Activated CD4-positive, alpha-beta T cell treated with anti-CD3 and anti-CD28 coated beads, Interleukin-2, amount 50 U/mL, for 24 hours (primary cell): ENCODE measurements at regions not wholly inside any gene's neighbourhood (a gene's known extent, or its start where the extent isn't known, plus 50 kb on each side); places are given as distances from the start of the nearest gene placed in this dataset.

Experiments
- DNase-seq, 2 donors: peaks; one replicate each; pipeline ENCODE4 v3.0.0-alpha.2; 2020; ENCODE audit warnings: low read depth in 1 of 2, low spot score in 1 of 2

DNA sequence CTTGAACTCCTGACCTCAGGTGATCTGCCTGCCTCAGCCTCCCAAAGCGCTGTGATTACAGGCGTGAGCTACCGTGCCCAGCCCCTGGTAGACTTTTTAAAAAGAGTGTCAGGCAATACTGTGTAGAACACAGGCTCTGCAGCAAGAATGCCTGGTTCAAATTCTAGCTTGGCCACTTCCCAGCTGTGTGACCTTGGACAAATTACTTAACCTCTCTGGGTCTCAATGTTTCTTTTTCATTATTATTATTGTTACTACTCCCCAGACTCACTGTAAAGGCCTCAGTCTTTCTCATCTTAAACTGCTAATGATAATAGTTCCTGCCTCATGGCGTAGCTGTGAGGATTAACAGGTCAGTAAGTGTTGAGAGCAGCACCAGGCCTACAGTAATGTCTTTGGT, 114.3 kb downstream of the LITAF start:
- DNase-seq: no peak

DNA sequence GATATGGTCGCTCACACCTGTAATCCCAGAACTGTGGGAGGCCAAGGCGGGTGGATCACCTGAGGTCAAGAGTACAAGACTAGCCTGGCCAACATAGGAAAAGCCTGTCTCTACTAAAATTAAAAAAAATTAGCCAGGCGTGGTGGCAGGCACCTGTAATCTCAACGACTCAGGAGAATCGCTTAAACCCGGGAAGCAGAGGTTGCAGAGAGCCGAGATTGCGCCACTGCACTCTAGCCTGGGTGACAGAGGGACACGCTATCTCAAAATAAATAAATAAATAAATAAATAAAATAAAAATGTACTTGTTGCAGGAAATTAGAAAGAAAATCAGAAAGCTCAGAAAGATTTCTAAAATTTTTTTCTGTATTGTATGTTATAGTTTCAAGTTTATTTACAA, 113.9 kb downstream of the LITAF start:
- no peak for DNase-seq

DNA sequence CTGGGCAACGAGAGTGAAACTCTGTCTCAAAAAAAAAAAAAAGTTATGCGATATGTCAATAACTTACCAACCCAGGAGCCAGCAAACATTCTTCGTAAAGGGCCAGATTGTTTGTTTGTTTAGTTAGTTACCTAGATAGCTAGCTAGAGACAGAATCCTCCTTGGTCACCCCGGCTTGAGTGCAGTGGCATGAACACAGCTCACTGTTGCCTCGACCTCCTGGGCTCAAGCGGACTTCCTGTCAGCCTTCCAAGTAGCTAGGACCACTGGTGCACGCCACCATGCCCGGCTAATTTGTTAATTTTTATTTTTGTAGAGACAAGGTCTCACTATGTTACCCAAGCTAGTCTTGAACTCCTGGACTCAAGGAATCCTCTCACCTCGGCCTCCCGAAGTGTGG, 113.0 kb downstream of the LITAF start:
- DNase-seq: no peak

DNA sequence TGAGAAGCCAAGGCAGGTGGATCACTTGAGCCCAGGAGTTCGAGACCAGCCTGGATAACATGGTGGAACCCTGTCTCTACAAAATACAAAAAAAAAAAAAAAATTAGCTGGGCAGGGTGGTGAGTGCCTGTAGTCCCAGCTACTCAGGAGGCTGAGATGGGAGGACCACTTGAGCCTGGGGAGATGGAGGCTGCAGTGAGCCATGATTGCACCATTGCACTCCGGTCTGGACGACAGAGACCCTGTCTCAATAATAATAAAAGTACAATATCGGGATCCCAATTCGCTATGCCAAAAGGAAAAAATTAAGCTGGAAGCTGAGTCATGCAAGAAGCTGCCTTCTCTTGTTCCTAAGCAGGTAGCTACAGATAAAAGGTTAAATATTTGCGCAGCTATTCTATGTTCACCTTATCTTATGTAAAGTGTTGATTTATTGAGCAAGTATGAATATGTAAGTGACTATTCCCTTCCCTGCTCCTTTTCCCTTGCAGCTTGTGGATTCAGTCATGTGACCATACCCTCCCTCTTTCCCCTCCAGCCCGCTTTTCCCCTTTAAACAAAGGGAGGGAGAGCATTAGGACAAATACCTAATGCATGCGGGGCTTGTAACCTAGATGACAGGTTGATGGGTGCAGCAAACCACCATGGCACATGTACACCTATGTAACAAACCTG, 112.0 kb downstream of the LITAF start:
- DNase-seq: no peak

DNA sequence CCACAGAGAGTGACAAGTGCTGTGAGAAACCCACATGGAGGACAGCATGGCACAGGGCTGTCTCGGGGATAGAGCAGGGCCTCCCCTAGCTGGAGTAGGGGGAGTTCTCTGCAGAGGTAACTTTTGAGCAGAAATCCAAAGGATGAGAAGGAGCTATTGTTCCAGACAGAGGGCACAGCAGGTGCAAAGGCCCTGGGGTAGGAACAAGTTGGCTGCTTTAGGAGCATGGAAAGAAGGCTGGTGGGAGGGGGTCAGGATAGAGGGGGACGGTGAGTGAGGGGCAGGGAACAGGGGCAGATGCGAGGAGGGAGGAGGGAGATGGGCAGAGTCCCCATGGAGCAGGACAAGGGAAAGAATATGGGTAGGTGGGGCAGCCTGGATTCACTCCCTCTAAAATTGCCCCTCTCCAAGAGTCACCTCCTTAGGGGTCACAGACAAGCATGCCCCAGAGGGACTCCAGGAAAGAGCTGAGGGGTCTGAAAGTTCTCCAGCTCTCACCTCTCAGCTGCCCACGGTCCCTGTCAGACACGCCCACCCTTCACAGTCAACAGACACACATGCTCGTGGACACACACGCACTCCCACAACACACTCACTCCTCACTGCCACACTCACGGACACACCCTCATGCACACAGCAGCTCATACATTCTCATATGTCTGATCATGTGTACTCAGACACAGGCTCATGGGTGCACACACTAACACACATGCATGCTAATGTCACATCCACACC, 110.7 kb downstream of the LITAF start:
- DNase-seq: no peak

DNA sequence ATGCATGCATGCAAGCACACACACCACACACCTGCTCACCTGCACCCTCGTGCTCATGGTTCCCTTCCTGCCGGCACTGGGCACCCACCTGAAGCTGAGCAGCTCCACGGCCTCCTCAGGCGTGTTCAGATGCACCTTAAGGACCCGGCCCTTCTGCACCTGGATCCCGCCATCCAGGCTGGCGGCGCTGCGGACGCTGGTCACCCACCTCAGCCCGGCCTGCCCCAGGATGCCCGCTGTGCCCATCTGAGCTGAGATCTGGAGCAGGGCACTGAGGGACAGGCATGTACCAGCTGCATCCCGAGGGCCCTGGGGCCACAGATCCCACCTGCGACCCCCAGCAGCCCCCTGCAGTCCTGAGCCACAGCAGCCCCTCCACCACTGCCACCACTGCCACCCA, 110.0 kb downstream of the LITAF start:
- DNase-seq: no peak

DNA sequence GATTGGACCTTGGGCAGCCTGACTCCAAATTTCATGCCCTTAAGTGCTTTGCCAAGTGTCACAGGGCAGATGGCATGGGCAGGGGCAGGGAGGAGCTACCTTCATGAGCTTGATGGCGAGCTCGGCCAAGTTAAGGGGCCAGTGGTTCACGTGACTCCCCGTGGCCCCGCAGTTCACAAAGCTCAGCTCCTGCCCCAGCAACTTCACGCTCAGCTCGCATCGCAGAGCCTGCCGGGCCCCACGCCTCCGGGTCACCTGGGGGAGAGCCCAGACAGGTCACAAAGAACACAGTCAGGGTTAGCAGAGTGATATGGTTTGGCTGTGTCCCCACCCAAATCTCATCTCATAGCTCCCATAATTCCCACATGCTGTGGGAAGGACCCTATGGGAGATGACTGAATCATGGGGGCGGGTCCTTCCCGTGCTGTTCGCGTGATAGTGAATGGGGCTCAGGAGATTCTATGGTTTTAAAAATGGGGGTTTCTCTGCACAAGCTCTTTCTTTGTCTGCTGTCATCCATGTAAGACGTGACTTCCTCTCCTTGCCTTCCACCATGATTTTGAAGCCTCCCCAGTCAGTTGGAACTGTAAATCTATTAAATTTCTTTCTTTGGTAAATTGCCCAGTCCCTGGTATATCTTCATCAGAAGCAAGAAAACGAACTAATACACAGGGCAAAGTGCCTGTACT, 108.1 kb downstream of the LITAF start:
- no peak for DNase-seq

DNA sequence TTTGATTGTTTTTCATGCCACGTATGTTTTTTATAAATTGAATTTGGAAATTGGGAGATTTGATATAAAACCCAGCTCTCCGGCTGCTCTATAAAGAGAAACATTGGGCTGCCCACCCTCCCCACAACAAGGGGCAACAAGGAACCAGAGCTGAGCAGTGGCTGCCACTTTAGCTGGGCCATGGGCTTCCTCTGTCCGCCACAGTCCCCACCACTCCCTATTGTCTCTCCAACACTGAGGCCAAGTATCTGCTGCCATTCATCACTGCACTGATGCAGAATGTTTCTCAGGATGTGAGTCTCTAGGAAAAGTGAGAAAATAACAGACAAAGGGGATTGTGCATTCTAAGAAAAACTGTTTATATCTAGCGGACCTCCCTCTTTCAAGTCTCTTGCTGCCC, 106.8 kb downstream of the LITAF start:
- DNase-seq: no peak

DNA sequence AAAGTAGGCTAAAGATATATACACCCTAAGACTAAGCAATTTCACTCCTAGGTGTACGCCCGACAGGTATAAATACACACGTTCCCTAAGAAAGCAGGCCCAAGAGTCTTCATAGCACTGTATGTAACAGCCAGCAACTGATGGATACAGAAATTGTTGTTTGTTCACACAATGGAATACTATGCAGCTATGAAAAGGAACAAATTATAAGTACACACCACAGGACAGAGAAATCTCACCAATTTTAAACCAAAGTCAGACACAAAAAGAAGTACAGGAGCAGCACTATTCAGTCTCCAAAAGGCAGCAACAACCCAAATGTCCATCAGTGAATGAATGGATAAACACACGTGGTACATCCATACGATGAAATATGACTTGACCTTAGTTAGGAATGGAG, 106.1 kb downstream of the LITAF start:
- DNase-seq: no peak

DNA sequence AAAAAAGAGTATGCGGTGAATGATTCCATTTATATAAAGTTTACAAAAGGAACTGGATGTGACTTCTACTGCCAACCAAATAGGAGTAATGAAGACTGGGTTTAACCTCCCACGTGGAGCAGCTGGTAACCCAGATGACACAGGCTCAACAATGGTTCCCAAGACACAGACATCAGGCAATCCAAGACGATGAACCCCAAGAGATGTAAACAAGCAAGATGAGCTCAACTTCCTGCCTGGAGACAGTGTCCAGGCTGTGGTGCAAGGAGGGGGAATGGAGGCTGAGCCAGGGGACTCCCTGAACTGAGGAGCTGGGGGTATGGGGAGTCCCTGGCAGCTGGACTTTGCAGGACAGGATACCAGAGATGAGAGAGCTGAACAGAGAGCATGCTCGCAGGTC, 104.7 kb downstream of the LITAF start:
- DNase-seq: no peak

DNA sequence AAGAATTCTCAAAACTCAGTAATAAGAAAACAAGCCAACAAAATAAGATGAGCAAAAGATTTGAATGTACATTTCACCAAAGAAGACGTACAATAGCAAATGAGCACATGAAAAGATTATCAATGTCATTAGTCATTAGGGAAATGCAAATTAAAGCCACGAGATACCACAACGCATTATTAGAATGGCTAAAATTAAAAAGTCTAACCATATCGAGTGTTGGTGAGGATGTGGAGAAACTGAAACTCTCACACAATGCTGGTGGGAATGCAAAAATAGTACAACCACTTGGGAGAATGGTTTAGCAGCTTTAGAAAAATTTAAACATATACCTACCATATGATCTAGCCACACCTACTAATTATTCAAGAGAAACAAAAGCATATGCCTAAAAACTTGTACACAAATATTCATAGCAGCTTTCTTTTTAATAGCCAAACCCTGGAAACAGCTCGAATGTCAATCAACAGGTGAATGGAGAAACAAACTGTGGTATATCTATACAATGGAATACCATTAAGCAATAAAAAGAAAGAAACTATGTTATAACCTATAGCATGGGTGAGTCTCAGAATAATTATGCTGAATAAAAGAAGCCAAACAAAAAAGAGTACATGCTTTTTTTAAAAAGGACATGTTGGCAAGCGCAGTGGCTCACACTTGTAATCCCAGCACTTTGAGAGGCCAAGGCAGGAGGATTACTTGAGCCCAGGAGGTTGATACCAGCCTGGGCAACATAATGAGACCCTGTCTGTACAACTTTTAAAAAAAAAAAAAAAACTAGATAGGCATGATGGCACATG, 103.6 kb downstream of the LITAF start:
- DNase-seq: no peak

DNA sequence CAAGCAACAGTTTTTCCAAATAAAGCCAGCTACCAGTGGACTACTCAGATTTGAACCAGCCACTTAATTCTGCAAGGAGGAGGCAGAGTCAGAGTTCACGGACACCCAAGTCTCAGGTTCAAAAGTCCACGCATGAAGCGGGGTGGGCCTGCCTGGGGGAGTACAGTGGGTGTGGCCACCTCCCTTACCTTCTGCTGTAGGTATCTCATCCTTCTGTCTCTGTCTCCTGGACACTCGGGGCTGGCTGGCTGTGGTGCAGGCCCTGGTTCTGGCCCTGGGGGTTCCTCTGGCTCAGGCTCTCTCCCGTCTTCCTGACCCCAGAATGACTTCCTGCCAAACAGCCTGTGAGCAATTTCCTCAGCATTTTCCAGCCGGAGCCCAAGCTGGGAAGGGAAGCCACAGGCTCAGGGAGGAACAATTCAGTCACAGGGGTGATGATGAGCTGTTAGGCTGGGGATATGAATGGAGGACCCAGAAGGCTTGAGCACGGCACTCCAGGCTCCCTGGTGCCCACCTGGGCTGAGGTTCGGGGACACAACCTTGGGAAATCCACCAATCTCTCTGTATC, 101.9 kb downstream of the LITAF start:
- no peak for DNase-seq

DNA sequence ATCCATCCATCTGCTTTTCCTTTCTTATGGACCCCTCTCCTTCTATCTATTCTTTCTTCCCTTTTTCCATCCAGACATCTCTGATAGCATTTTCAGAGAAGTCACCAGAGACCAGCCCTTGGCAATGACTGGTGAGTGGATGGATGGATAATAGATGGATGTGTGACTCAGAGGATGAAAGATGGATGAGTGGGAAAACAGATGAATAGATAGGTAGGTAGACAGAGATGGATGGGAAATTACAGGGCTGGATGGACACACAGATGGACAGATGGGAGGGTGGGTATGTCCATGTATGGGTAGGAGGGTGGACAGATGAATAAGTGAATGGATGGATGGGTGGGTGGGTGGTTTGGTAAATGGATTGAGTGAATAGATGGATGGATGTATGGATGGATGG, 101.0 kb downstream of the LITAF start:
- no peak for DNase-seq

DNA sequence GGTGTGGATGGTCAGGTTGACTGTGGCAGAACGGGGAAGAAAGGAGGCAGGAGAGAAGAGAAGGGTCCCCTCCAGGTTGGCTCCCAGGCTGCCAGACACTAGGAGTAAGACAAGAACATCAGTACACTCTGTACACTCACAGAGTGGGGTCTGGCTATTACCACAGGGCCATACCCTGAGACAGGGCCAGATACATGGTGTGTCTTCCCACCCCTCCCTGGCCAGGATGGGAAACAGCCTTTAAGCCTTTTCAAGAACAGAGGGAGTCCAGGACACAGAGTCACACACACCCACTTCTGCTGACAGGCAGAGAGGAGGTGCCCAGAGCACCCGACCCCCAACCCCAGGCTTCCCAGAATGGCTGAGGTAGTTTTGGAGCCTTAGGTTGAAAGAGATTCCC, 99.4 kb downstream of the LITAF start:
- DNase-seq: no peak

DNA sequence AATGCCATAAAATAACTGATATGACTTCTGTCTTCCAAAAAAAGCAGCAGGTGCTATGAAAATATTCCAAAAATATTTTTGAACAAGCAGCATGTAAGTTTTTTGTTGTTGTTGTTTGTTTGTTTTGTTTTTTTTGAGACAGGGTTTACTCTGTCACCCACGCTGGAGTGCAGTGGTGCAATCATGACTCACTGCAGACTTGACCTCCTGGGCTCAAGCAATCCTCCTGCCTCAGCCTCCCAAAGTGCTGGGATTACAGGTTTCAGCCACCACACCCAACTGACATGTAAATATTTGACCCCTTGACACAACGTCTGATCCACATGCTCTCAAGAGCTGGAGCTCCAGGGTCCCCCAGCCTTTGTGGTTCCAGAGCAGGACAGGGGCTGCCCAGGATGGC, 98.4 kb downstream of the LITAF start:
- no peak for DNase-seq

DNA sequence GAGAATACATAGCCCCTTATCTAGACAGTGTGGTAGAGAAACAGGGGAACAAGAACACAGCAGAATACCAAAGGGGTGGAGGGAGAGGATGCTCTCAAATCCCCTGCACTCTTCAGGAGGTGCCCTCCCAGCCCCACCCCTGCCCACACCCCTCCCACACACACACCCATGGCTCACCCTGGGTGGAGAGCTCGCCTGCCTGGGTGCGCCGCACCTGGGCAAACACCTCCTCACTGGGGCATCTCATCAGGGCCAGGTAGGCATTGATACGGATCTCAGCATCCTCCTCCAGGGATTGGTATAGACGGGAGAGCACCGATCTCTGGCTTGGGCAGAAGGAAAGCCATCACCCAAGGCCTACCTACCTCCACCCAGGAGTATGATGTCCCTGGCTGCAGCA, 95.2 kb downstream of the LITAF start:
- no peak for DNase-seq

DNA sequence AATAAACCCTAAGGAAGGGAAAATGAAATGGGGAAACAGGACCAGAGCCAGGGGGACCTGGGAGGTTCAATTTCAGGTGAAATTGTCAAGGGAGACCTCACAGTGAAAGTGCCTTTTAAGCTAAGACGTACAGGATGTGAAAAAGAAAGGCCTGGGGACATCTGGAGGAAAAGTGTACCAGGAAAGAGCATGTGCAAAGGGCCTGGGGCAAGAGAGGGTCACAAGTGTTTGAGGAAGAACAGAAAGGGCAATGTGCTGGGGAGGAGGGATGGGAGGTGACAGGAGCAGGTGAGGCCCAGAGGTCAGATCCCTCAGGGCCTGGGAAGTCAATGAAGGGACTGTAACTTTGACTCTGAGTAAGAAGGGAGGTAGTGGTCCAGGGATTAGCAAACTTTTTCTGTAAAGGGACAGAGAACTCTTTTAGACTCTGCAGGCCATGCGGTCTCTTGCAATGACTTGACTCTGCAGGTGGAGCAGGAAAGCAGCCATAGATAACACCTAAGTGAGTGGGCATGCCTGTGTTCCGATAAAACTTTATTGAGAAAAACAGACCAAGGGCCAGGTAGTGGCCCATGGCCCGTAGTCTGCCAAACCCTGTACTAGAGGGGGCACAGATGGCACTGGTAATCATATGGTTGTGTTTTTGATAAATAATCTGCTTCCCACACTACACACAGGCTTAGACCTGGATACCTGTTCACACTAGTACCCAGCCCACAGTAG, 93.8 kb downstream of the LITAF start:
- DNase-seq: no peak

DNA sequence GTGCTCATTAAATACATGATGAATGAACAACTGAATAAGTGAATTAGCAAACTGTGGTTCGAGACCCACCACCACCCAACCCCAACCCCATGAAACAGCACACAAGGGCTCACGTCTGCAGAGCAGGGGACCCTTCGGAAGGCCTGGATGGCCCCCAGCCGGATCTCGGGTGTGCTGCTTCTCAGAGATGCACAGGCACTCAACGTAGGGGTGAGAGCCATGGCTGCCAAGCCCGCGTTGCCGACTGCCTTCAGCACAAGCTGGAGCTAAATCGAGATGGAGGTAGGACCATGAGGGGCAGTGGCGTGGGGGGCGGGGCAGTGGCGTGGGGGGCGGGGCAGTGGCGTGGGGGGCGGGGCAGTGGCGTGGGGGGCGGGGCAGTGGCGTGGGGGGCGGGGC, 93.2 kb downstream of the LITAF start:
- DNase-seq: no peak

DNA sequence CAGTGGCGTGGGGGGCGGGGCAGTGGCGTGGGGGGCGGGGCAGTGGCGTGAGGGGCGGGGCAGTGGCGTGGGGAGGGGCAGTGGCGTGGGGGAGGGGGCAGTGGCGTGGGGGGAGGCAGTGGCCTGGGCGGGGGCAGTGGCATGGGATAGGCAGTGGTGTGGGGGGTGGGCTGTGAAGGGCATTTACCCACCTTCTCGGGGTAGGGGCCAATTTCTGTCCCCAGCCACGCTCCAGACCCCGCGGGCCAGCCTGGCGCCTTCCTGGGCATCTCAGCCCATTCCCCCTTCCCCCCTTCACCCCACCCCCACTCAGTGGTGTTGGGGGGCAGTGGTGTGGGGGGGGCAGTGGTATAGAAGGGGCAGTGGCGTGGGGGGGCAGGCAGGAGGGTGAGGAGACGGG, 92.7 kb downstream of the LITAF start:
- DNase-seq: no peak

DNA sequence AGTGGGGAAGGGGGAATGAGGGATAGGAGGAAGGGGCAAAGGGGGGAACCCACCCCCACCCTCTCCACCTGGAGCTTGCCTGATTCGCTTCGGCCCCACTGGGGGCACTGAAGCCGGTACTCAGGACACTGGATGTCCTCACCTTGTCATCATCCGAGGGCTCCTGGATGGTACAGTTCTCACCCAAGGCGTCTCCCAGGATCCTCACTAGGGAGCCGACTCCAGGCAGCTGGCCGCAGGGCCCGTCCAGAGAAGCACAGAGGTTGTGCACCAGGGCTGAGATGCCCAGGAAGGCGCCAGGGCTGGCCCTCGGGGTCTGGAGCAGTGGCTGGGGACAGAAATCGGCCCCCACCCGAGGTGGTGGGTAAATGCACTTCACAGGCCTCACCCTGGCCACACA, 92.3 kb downstream of the LITAF start:
- DNase-seq: no peak

DNA sequence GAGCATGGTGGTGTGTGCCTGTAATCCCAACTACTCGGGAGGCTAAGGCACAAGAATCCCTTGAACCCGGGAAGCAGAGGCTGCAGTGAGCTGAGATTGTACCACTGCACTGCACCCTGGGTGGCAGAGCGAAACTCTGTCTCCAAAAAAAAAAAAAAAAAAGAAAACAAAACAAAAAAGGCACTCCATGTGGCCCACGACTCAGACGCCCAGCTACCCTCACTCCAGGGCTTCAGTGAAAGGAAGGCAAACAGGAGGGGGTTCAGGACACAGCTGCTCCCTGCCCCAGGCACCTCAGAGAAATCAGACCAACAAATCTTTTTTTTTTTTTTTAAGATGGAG, 91.7 kb downstream of the LITAF start:
- no peak for DNase-seq
